ENCODE measurements at regions not wholly inside any gene's neighbourhood (a gene's known extent, or its start where the extent isn't known, plus 50 kb on each side); places are given as distances from the start of the nearest gene placed in this dataset.

DNA sequence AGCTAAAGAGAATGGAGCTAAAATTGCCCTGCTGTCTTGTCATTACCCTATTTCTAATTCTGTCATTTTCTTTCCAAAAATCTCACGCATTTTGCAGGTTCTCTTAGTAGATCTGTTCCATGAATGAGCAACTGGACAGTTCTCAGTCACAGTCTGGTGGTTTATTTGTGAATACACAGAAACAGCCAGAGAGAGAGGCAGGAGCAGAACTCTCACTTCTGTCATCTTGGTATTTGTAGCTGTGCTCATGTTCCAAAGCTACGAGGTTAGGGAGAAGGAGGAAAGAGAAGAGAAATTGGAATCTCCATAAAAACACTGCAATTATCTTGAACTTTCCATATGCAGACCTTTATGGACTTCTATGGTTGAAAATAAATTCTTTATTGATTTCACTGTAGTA lies 118.0 kb upstream of the OR13F1 start (continued):
- TF ChIP-seq TCF7L2 (IDR thresholded peaks at IDR 0.05; ENCODE audit: borderline replicate concordance, extremely low read depth, insufficient read depth, insufficient read length) (no peak), POLR2AphosphoS5 (IDR thresholded peaks at IDR 0.05; ENCODE audit: low read depth, low read length) (no peak), FOSL1 (IDR thresholded peaks at IDR 0.05; ENCODE audit: low read depth) (no peak), SRF (IDR thresholded peaks at IDR 0.05; ENCODE audit: low read depth) (no peak), ZNF274 (IDR thresholded peaks at IDR 0.05; ENCODE audit: low read depth, low read length) (no peak)
- TF ChIP-seq, protein P1, sequence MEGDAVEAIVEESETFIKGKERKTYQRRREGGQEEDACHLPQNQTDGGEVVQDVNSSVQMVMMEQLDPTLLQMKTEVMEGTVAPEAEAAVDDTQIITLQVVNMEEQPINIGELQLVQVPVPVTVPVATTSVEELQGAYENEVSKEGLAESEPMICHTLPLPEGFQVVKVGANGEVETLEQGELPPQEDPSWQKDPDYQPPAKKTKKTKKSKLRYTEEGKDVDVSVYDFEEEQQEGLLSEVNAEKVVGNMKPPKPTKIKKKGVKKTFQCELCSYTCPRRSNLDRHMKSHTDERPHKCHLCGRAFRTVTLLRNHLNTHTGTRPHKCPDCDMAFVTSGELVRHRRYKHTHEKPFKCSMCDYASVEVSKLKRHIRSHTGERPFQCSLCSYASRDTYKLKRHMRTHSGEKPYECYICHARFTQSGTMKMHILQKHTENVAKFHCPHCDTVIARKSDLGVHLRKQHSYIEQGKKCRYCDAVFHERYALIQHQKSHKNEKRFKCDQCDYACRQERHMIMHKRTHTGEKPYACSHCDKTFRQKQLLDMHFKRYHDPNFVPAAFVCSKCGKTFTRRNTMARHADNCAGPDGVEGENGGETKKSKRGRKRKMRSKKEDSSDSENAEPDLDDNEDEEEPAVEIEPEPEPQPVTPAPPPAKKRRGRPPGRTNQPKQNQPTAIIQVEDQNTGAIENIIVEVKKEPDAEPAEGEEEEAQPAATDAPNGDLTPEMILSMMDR (IDR thresholded peaks at IDR 0.05 in 2 of 3, conservative IDR thresholded peaks at IDR 0.05 in 1 of 3; ENCODE audit: borderline replicate concordance in 1 of 3, insufficient read depth in 1 of 3, low read depth in 2 of 3, low read length in 2 of 3) = no peak

DNA sequence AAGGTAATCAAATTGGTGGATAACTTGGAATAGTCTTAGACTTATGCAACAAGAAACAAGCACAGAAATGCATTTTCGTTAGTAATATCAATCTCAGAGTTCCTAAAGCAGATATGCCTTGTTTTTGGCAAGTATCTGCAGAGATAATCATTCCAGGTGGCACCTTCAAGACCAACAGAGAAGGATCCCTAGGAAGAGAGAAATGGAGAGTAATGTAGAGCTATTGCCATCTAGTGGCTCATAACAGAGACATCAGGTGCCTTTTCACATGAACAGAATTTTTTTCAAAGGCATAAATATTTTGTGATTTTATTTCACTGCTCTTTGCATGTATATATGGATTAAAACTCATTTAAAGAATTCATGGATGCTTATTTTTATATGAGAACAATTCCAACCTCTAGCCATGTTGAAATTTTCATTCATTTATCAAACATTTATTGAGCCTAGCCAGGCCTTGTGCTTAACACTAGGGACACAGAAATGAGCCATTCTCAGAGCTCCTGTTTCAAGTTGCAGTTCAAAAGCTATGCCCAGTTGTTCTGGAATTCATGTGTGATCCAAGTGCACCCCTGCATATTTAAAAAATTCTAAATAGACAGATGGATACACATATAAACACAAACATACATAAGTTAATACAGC lies 117.5 kb upstream of the OR13F1 start:
- ATAC-seq = peak; percentile 70
- peak; percentile 22 for DNase-seq (ENCODE audit: low read depth, low spot score)
- Histone ChIP-seq H3K9me2 (ENCODE audit: insufficient read depth) (no peaks in the 10 kb centered on the region), H4K20me1 (ENCODE audit: insufficient read depth) (no peaks in the 10 kb centered on the region), H3K27me3 (ENCODE audit: insufficient read depth, low read length) (peaks cover 5% of the 10 kb centered on the region; the same call in 1 of the 2 replicates), H3K4me3 (replicated peaks in 1 of 2; ENCODE audit: low read depth in 1 of 2, low read length in 2 of 2) (no peak overlapping the region), H3K4me1 (ENCODE audit: control insufficient read depth in 1 of 2, insufficient read depth in 2 of 2, low read length in 2 of 2) (no peaks in the 10 kb centered on the region), H2AFZ (ENCODE audit: low read depth, low read length, poor library complexity, severe bottlenecking) (no peak overlapping the region), H3K9me3 (ENCODE audit: control insufficient read depth in 1 of 2, insufficient read depth in 1 of 2, low read depth in 1 of 2, low read length in 2 of 2) (no peaks in the 10 kb centered on the region), H3K79me2 (ENCODE audit: insufficient read depth, low read length) (no peaks in the 10 kb centered on the region), H3K27ac (ENCODE audit: low read depth, low read length) (no peak overlapping the region), H3K9ac (ENCODE audit: low read length) (no peak overlapping the region), H3K36me3 (ENCODE audit: control insufficient read depth in 1 of 2, insufficient read depth in 2 of 2, low read length in 2 of 2) (no peaks in the 10 kb centered on the region), H3K4me2 (ENCODE audit: low read length) (no peak overlapping the region)
- intact Hi-C loops (cut with micrococcal nuclease) = loop anchor here (2.0 to 5.0 kb wide), 3 partner anchors 210 to 1754 kb away; no protein-coding TSS in a partner anchor
- ChIA-PET RAD21 (ENCODE audit: low non-redundant PET in 1 of 2, low total read pairs in 2 of 2, uncharacterized antibody in 2 of 2, unreplicated experiment in 2 of 2) (no interaction called here), CTCF (interaction anchor here (0.8 to 1.6 kb wide), 4 partner anchors 20 to 215 kb away, joined by 3 to 9 read pairs (median 4); no protein-coding TSS in a partner anchor), POLR2A (interaction anchor here (0.8 kb wide), 1 partner anchor 210 kb away, joined by 3 read pairs; no protein-coding TSS in a partner anchor)
- no TSS peak for BruUV-seq (replicated peaks)
- peak; percentile 69 for TF ChIP-seq RAD21 (IDR thresholded peaks at IDR 0.05; ENCODE audit: low read depth)
- TF ChIP-seq, protein P1 (IDR thresholded peaks at IDR 0.05 in 2 of 3, conservative IDR thresholded peaks at IDR 0.05 in 1 of 3; ENCODE audit: borderline replicate concordance in 1 of 3, insufficient read depth in 1 of 3, low read depth in 2 of 3, low read length in 2 of 3) = peak; percentile 31 to 68 (median 61); a peak in 4 of 6 replicates
- TF ChIP-seq CBX3 (IDR thresholded peaks at IDR 0.05; ENCODE audit: low read depth) = no peak

Measured in HCT116 (cell line).